C4-2B (cell line): ENCODE measurements at regions not wholly inside any gene's neighbourhood (a gene's known extent, or its start where the extent isn't known, plus 50 kb on each side); places are given as distances from the start of the nearest gene placed in this dataset.

Experiments
- H3K27ac ChIP-seq: fragments of 450-650 bp; 2 replicates; pipeline ENCODE4 v1.5.1; 2017
- ZFX ChIP-seq: fragments of 450-650 bp; IDR thresholded peaks from 2 replicates; pipeline ENCODE4 v1.6.1; 2017
- TF ChIP-seq, protein P1 (sequence below): fragments of 450-650 bp; conservative IDR thresholded peaks from 2 replicates; pipeline ENCODE4 v1.5.1; 2017; ENCODE audit warnings: mild to moderate bottlenecking

DNA sequence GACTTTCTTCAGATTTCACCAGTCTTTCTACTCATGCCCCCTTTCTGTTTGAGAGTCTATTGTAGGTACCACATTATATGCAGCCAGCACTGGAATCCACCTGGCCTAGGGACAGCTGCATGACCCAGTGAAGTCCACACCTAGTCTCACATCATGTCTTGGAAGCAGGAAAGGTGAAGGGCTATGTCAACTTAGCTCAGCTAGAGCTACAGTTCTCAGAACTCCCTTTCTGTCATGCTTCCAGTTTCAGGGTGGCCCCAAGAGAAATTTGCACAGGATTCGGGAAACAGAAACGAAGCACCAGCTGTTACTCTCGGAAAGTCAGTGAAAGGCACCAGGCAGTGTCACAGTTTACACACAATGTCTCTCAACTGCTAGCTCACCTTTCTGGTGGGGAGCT, 51.6 kb upstream of the NLRP1 start:
- no peak for TF ChIP-seq ZFX
- TF ChIP-seq, protein P1, sequence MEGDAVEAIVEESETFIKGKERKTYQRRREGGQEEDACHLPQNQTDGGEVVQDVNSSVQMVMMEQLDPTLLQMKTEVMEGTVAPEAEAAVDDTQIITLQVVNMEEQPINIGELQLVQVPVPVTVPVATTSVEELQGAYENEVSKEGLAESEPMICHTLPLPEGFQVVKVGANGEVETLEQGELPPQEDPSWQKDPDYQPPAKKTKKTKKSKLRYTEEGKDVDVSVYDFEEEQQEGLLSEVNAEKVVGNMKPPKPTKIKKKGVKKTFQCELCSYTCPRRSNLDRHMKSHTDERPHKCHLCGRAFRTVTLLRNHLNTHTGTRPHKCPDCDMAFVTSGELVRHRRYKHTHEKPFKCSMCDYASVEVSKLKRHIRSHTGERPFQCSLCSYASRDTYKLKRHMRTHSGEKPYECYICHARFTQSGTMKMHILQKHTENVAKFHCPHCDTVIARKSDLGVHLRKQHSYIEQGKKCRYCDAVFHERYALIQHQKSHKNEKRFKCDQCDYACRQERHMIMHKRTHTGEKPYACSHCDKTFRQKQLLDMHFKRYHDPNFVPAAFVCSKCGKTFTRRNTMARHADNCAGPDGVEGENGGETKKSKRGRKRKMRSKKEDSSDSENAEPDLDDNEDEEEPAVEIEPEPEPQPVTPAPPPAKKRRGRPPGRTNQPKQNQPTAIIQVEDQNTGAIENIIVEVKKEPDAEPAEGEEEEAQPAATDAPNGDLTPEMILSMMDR, result no peak

DNA sequence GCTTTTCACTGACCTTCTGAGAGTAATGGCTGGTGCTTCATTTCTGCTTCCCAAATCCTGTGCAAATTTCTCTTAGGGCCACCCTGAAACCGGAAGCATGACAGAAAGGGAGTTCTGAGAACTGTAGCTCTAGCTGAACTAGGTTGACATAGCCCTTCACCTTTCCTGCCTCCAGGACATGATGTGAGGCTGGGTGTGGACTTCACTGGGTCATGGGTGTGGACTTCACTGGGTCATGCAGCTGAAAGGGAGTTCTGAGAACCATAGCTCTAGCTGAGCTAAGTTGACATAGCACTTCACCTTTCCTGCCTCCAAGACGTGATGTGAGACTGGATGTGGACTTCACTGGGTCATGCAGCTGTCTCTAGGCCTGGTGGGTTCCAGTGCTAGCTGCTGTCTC, 54.3 kb upstream of the NLRP1 start:
- no peak for TF ChIP-seq ZFX
- TF ChIP-seq, protein P1, result no peak

More for the DNA sequence above, 51.6 kb upstream of the NLRP1 start:
- H3K27ac ChIP-seq, result no peak overlapping the region

DNA sequence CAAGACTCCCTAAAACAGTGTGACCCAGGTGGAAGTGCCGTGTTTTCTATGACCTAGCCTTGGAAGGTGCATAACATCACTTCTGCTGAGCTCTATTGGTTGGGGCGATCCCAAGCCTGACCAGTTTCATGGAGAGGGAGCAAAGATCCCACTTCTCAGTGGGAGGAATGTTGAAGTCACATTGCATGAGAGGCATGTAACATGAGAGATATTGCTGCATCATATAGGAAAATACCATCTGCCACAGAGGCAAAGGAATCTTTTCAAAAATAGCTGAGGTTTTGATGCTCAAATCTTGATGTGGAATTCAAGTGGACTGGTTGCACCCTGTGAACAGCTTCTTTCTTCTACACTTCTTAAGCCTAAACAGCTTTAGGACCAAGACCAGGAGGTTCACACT, 56.4 kb upstream of the NLRP1 start:
- TF ChIP-seq, protein P1, result no peak
- TF ChIP-seq ZFX, result no peak
- H3K27ac ChIP-seq, result no peak overlapping the region

More for the DNA sequence above, 54.3 kb upstream of the NLRP1 start:
- no peak overlapping the region for H3K27ac ChIP-seq

DNA sequence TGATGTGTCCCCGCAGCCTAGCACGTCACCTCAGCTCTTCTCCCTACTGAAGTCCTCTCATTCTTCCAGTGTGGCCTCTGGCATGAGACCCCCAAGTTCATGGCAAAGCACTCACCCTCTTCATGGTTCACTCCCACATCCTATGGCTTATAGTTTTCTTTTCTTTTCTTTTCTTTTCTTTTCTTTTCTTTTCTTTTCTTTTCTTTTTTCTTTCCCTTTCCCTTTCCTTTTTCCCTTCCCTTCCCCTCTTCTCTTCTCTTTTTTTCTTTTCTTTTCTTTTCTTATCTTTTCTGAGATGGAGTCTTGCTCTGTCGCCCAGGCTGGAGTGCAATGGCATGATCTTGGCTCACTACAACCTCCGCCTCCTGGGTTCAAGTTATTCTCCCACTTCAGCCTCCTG, 58.4 kb upstream of the NLRP1 start:
- no peak overlapping the region for H3K27ac ChIP-seq
- TF ChIP-seq, protein P1, result no peak
- no peak for TF ChIP-seq ZFX

DNA sequence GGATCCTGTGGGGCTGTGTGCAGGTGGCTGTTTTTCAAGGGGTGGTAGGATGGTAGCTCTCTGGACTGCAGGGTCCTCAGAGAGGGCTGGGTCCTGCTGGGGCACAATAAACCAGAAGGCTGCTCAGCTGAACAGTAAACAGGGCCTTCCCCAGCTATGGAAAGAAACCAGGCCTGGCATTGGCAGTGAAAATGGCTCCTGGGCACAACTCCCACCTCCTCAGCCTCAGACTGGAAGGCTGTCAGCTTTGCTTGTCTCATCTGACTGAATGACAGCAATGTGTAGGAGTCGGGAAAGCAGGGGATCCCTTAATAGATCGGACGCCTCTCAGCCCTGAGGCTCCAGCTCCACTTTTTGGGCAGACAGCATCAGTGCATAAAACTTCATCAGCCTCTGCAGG, 59.8 kb upstream of the NLRP1 start:
- TF ChIP-seq, protein P1, result no peak
- TF ChIP-seq ZFX, result no peak
- no peak overlapping the region for H3K27ac ChIP-seq

DNA sequence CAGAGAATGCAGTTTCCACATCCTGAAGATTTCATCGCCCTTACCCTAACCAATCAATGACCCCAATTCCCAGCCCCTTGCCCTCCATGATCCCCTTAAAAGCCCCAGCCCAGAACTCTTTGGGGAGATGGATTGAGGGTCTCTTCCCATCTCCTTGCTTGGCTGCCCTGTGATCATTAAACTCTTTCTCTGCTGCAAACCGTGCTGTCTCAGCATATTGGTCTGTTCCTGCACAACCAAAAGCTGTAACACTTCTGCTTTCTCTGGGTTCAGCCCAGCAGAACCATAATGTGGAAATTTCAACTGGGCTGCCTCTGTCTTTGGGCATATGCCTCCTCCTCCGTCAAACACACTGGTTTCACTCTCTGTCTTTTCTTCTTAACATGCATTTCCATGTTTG, 67.0 kb upstream of the NLRP1 start:
- H3K27ac ChIP-seq, result no peak overlapping the region
- TF ChIP-seq ZFX, result no peak
- TF ChIP-seq, protein P1, result no peak

DNA sequence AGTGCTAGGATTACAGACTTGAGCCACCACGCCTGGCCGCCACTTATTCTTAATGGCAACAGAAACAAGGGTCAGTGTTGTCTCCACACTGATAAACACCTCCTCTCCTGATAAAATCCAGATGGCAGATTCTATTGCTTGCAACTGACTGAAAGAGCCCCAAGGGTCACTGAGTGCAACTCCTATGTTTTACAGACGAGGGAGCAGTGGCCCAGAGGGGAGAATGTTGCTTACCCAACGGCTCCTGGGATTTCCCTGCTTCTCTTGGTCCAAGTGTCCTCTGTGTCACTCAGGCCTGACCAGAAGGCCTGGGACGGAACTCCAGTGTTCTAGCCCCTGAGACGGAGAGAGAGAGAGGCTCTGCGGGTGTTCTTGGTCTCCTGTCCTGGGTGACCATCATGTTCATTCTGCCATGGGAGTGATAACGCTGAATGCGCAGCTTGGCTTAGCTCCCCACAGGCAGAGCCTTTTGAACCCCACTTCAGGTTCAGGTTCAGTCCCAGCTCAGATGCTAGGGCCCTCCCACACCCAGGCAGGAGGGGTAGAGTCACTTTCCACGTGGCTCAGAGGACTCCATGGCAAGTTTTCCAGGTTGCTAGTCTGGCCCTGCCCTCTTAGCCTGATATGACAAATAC, 77.3 kb upstream of the NLRP1 start:
- TF ChIP-seq ZFX, result no peak
- TF ChIP-seq, protein P1, result no peak
- no peak overlapping the region for H3K27ac ChIP-seq
